ENCODE measurements at regions not wholly inside any gene's neighbourhood (a gene's known extent, or its start where the extent isn't known, plus 50 kb on each side); places are given as distances from the start of the nearest gene placed in this dataset.
A peak's percentile ranks its signal among the peaks of the same experiment; 100 is the strongest.

DNA sequence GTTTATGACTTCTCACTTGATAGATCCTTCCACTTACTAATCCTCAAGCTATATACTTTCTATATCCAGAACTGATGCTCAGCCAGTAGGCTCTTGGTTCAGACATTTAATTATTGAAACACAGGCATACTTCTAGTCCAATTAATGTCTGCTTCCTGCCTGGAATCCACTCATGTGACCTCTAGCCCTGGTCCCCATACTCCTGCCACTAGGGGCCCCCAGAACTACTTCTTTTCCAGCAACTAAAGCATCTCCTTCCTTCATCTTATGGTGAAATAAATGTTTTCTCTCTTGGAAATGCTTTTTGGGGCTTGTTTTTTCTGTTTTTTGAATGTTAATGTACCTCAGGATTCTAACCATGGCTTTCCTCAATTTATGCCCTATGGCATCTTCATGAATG is 527.6 kb downstream of the SATB2 start:
- TF ChIP-seq, protein P1, sequence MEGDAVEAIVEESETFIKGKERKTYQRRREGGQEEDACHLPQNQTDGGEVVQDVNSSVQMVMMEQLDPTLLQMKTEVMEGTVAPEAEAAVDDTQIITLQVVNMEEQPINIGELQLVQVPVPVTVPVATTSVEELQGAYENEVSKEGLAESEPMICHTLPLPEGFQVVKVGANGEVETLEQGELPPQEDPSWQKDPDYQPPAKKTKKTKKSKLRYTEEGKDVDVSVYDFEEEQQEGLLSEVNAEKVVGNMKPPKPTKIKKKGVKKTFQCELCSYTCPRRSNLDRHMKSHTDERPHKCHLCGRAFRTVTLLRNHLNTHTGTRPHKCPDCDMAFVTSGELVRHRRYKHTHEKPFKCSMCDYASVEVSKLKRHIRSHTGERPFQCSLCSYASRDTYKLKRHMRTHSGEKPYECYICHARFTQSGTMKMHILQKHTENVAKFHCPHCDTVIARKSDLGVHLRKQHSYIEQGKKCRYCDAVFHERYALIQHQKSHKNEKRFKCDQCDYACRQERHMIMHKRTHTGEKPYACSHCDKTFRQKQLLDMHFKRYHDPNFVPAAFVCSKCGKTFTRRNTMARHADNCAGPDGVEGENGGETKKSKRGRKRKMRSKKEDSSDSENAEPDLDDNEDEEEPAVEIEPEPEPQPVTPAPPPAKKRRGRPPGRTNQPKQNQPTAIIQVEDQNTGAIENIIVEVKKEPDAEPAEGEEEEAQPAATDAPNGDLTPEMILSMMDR (conservative IDR thresholded peaks at IDR 0.05; ENCODE audit: low read depth, low read length): 0 out of 2 replicates have a peak, but pooled peaks have one; percentile 15
- no peak for TF ChIP-seq EZH2 (IDR thresholded peaks at IDR 0.05; ENCODE audit: borderline replicate concordance, low read depth, low read length, poor library complexity, severe bottlenecking)

All from A673 (cell line).